Testis (tissue), 2 donors: ENCODE measurements at regions not wholly inside any gene's neighbourhood (a gene's known extent, or its start where the extent isn't known, plus 50 kb on each side); places are given as distances from the start of the nearest gene placed in this dataset.

ENCODE experiments used
- POLR2A ChIP-seq: fragments of 450-650 bp; IDR thresholded peaks from one replicate; pipeline ENCODE4 v1.6.1; 2017; ENCODE audit warnings: antibody characterized with exemption, mild to moderate bottlenecking, moderate library complexity
- TF ChIP-seq, protein P1 (sequence below), 3 experiments: fragments of 450-650 bp in 2 of 3; fragments of 200-600 bp in 1 of 3; sonication (generic) in 1 of 3; IDR thresholded peaks; one replicate each; pipeline ENCODE4 v1.5.1; 2016 to 2019; ENCODE audit warnings: antibody characterized with exemption in 3 of 3, mild to moderate bottlenecking in 2 of 3, moderate library complexity in 1 of 3

DNA sequence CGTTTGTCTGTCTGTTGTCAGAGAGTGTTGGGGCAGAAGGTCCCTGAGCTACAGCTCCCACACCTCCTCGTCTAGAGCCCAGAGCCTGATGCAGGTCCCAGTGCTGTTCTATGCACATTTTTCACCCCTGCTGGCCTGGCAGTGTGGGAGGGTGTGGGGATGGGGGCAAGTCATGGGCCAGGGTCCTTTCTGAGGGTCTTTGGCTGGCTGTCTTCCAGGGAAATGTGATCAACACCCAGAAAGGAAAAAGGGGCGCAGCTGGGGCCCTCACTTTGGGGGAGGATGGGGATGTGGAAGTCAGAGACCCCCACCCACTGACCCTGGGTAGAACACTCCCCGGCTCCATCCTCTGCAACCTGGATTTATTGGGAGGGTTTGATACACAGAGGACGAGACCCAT is 50.0 kb upstream of the ZNF716 start:
- TF ChIP-seq, protein P1, sequence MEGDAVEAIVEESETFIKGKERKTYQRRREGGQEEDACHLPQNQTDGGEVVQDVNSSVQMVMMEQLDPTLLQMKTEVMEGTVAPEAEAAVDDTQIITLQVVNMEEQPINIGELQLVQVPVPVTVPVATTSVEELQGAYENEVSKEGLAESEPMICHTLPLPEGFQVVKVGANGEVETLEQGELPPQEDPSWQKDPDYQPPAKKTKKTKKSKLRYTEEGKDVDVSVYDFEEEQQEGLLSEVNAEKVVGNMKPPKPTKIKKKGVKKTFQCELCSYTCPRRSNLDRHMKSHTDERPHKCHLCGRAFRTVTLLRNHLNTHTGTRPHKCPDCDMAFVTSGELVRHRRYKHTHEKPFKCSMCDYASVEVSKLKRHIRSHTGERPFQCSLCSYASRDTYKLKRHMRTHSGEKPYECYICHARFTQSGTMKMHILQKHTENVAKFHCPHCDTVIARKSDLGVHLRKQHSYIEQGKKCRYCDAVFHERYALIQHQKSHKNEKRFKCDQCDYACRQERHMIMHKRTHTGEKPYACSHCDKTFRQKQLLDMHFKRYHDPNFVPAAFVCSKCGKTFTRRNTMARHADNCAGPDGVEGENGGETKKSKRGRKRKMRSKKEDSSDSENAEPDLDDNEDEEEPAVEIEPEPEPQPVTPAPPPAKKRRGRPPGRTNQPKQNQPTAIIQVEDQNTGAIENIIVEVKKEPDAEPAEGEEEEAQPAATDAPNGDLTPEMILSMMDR (IDR thresholded peaks at IDR 0.05) = no peak
- no peak for TF ChIP-seq POLR2A
